Neural progenitor cell (in vitro differentiated cells): ENCODE measurements at regions not wholly inside any gene's neighbourhood (a gene's known extent, or its start where the extent isn't known, plus 50 kb on each side); places are given as distances from the start of the nearest gene placed in this dataset.

Experiments
- EZH2 ChIP-seq: fragments of 200-600 bp; sonication (generic); IDR thresholded peaks from 2 replicates; pipeline ENCODE4 v1.6.1; 2017; ENCODE audit warnings: antibody characterized with exemption, mild to moderate bottlenecking, moderate library complexity
- EZH2phosphoT487 ChIP-seq: fragments of 200-600 bp; sonication (generic); IDR thresholded peaks from 2 replicates; pipeline ENCODE4 v1.6.1; 2017; ENCODE audit warnings: antibody characterized with exemption
- TF ChIP-seq, protein P1 (sequence below): fragments of 200-600 bp; sonication (generic); IDR thresholded peaks from 2 replicates; pipeline ENCODE4 v1.5.1; 2017; ENCODE audit warnings: antibody characterized with exemption, mild to moderate bottlenecking

DNA sequence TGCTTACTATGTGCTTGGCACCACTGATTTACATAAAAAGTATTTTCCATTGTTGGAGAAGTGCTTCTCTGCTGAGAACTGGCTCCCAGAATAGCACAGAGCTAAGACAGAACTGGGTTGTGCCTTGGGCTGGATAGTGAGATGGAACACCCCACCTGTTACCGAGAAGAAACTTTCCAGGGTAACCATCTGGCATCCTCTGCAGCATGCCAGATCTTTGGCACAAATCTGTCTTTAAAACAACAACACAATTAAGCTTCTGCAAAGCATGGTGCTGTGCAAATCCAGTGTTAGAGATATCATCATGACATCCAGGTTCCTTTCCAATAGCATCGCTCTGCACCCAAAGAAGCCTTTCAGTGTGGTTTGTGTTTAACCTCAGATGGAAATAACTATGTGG is 202.5 kb upstream of the RFC3 start:
- TF ChIP-seq, protein P1, sequence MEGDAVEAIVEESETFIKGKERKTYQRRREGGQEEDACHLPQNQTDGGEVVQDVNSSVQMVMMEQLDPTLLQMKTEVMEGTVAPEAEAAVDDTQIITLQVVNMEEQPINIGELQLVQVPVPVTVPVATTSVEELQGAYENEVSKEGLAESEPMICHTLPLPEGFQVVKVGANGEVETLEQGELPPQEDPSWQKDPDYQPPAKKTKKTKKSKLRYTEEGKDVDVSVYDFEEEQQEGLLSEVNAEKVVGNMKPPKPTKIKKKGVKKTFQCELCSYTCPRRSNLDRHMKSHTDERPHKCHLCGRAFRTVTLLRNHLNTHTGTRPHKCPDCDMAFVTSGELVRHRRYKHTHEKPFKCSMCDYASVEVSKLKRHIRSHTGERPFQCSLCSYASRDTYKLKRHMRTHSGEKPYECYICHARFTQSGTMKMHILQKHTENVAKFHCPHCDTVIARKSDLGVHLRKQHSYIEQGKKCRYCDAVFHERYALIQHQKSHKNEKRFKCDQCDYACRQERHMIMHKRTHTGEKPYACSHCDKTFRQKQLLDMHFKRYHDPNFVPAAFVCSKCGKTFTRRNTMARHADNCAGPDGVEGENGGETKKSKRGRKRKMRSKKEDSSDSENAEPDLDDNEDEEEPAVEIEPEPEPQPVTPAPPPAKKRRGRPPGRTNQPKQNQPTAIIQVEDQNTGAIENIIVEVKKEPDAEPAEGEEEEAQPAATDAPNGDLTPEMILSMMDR: no peak
- no peak for TF ChIP-seq EZH2
- TF ChIP-seq EZH2phosphoT487: no peak
